WTC11 (cell line): ENCODE measurements at regions not wholly inside any gene's neighbourhood (a gene's known extent, or its start where the extent isn't known, plus 50 kb on each side); places are given as distances from the start of the nearest gene placed in this dataset.

ENCODE experiments used
- ATAC-seq: fragments of 200-7000 bp; cut with Tn5 transposase; 2 replicates; pipeline ENCODE4 v1.10.0; 2021; ENCODE audit warnings: mild to moderate bottlenecking, moderate library complexity
- CTCF ChIA-PET: fragments of 300-600 bp; sonication (Branson Sonifier 250); formaldehyde crosslinking; loops from one replicate; lab custom pipeline; 2021; ENCODE audit warnings: antibody characterized with exemption; lab: Charles Lee
- POLR2A ChIA-PET: fragments of 350-600 bp; sonication (Branson Sonifier 250); formaldehyde crosslinking; loops from one replicate; lab custom pipeline; 2021; ENCODE audit warnings: antibody characterized with exemption; lab: Charles Lee
- DNase-seq: peaks from one replicate; pipeline ENCODE4 v3.0.0; 2021; ENCODE audit warnings: low spot score
- H3K27ac Mint-ChIP-seq: 2 replicates; pipeline ENCODE4 v1.8.0; 2021; ENCODE audit warnings: mixed read lengths
- H3K27me3 Mint-ChIP-seq: 2 replicates; pipeline ENCODE4 v1.8.0; 2021; ENCODE audit warnings: low read depth, mild to moderate bottlenecking, moderate library complexity, mixed read lengths
- H3K36me3 Mint-ChIP-seq: 2 replicates; pipeline ENCODE4 v1.8.0; 2021; ENCODE audit warnings: mixed read lengths
- H3K4me1 Mint-ChIP-seq: 2 replicates; pipeline ENCODE4 v1.8.0; 2022; ENCODE audit warnings: mixed read lengths
- H3K4me3 Mint-ChIP-seq: 2 replicates; pipeline ENCODE4 v1.8.0; 2021; ENCODE audit warnings: mild to moderate bottlenecking, moderate library complexity, mixed read lengths
- H3K9me3 Mint-ChIP-seq: 2 replicates; pipeline ENCODE4 v1.8.0; 2021; ENCODE audit warnings: mixed read lengths
- AFF4 ChIP-seq: sonication (generic); formaldehyde crosslinking; IDR thresholded peaks from 2 replicates; pipeline ENCODE4 v1.8.1; 2023; ENCODE audit warnings: mild to moderate bottlenecking, missing genetic modification reagents, borderline replicate concordance
- CREB1 ChIP-seq: sonication (generic); formaldehyde crosslinking; IDR thresholded peaks from 2 replicates; pipeline ENCODE4 v1.8.0; 2023; ENCODE audit warnings: mild to moderate bottlenecking, missing genetic modification reagents
- CREM ChIP-seq: sonication (generic); formaldehyde crosslinking; IDR thresholded peaks from 2 replicates; pipeline ENCODE4 v1.8.1; 2022; ENCODE audit warnings: mild to moderate bottlenecking, missing genetic modification reagents, moderate library complexity
- ETV6 ChIP-seq: sonication (generic); formaldehyde crosslinking; IDR thresholded peaks from 2 replicates; pipeline ENCODE4 v1.8.1; 2022; ENCODE audit warnings: mild to moderate bottlenecking, missing genetic modification reagents
- FOXP4 ChIP-seq: sonication (generic); formaldehyde crosslinking; IDR thresholded peaks from 2 replicates; pipeline ENCODE4 v1.8.0; 2022; ENCODE audit warnings: mild to moderate bottlenecking, missing genetic modification reagents
- GABPB1 ChIP-seq: sonication (generic); formaldehyde crosslinking; IDR thresholded peaks from 2 replicates; pipeline ENCODE4 v1.8.1; 2023; ENCODE audit warnings: mild to moderate bottlenecking, missing genetic modification reagents
- GRHL2 ChIP-seq: fragments of 250-450 bp; sonication (Bioruptor Pico); IDR thresholded peaks from 2 replicates; pipeline ENCODE4 v1.8.0; 2022; ENCODE audit warnings: mild to moderate bottlenecking, moderate library complexity; ENCODE audit not compliant: insufficient replicate concordance, severe bottlenecking
- IRF2 ChIP-seq: sonication (generic); formaldehyde crosslinking; IDR thresholded peaks from 2 replicates; pipeline ENCODE4 v1.8.0; 2022; ENCODE audit warnings: low read depth, missing genetic modification reagents, borderline replicate concordance
- JUN ChIP-seq: sonication (generic); formaldehyde crosslinking; IDR thresholded peaks from 2 replicates; pipeline ENCODE4 v1.8.0; 2023; ENCODE audit warnings: mild to moderate bottlenecking, missing genetic modification reagents
- NFE2L1 ChIP-seq: sonication (generic); formaldehyde crosslinking; IDR thresholded peaks from 2 replicates; pipeline ENCODE4 v1.8.1; 2023; ENCODE audit warnings: missing genetic modification reagents
- NR2C2 ChIP-seq: sonication (generic); formaldehyde crosslinking; IDR thresholded peaks from 2 replicates; pipeline ENCODE4 v1.8.0; 2022; ENCODE audit warnings: mild to moderate bottlenecking, missing genetic modification reagents
- PRRX2 ChIP-seq: fragments of 250-450 bp; sonication (Bioruptor Pico); IDR thresholded peaks from 2 replicates; pipeline ENCODE4 v1.8.0; 2021; ENCODE audit warnings: mild to moderate bottlenecking
- SOX15 ChIP-seq: fragments of 250-450 bp; sonication (Bioruptor Pico); IDR thresholded peaks from 2 replicates; pipeline ENCODE4 v1.9.0; 2021; ENCODE audit warnings: mild to moderate bottlenecking
- STAT6 ChIP-seq: sonication (generic); formaldehyde crosslinking; conservative IDR thresholded peaks from 2 replicates; pipeline ENCODE4 v1.8.1; 2023; ENCODE audit warnings: mild to moderate bottlenecking, low read depth, missing genetic modification reagents, moderate library complexity
- USF1 ChIP-seq: sonication (generic); formaldehyde crosslinking; IDR thresholded peaks from 2 replicates; pipeline ENCODE4 v1.8.0; 2022; ENCODE audit warnings: mild to moderate bottlenecking, missing genetic modification reagents
- USF2 ChIP-seq: sonication (generic); formaldehyde crosslinking; IDR thresholded peaks from 2 replicates; pipeline ENCODE4 v1.8.1; 2023; ENCODE audit warnings: mild to moderate bottlenecking, missing genetic modification reagents, moderate library complexity
- ZNF138 ChIP-seq: sonication (generic); formaldehyde crosslinking; conservative IDR thresholded peaks from 2 replicates; pipeline ENCODE4 v1.8.1; 2022; ENCODE audit warnings: mild to moderate bottlenecking, moderate library complexity, missing genetic modification reagents
- ZNF396 ChIP-seq: fragments of 250-450 bp; sonication (Bioruptor Pico); IDR thresholded peaks from 2 replicates; pipeline ENCODE4 v1.8.0; 2021; ENCODE audit warnings: mild to moderate bottlenecking, moderate library complexity, borderline replicate concordance
- ZNF532 ChIP-seq: fragments of 250-450 bp; sonication (Bioruptor Pico); IDR thresholded peaks from 2 replicates; pipeline ENCODE4 v1.9.0; 2021; ENCODE audit warnings: mild to moderate bottlenecking, borderline replicate concordance

- no peak overlapping the region for H3K27ac Mint-ChIP-seq
- DNase-seq = no peak
- ATAC-seq = no peak
- peaks cover 14% of the 10 kb centered on the region for H3K4me1 Mint-ChIP-seq
- no peaks in the 10 kb centered on the region for H3K36me3 Mint-ChIP-seq
- no peaks in the 10 kb centered on the region for H3K27me3 Mint-ChIP-seq
- POLR2A ChIA-PET = no interaction called here
- TF ChIP-seq ETV6 (CRISPR knock-in tag) = no peak
- no peak for TF ChIP-seq ZNF138 (CRISPR knock-in tag)
- no peak for TF ChIP-seq GRHL2
- TF ChIP-seq USF2 = no peak
- no peak for TF ChIP-seq GABPB1
- TF ChIP-seq ZNF532 (CRISPR knock-in tag) = no peak
- TF ChIP-seq NR2C2 (CRISPR knock-in tag) = no peak
- no peak for TF ChIP-seq USF1 (CRISPR knock-in tag)
- TF ChIP-seq IRF2 (CRISPR knock-in tag) = no peak
- no peak for TF ChIP-seq JUN
- TF ChIP-seq, all 79 proteins: peak for 0
- Mint-ChIP-seq H3K9me3 (peaks cover 15% of the 10 kb centered on the region), H3K4me3 (no peak overlapping the region)
- CTCF ChIA-PET = no interaction called here
These were observed 165.2 kb downstream of the ZPLD1 start for GRCh38 chr3:102599819-102600576.

GRCh38 chr3:102605153-102605552 is 170.3 kb downstream of the ZPLD1 start:
- Mint-ChIP-seq H3K9me3 (peaks cover 4% of the 10 kb centered on the region), H3K27ac (no peak overlapping the region), H3K4me1 (peaks cover 7% of the 10 kb centered on the region; the same call in 1 of the 2 replicates), H3K27me3 (no peaks in the 10 kb centered on the region), H3K36me3 (peaks cover 2% of the 10 kb centered on the region; the same call in 1 of the 2 replicates), H3K4me3 (no peak overlapping the region)
- ChIA-PET POLR2A (no interaction called here), CTCF (no interaction called here)
- no peak for ATAC-seq
- no peak for DNase-seq
- TF ChIP-seq CREM (CRISPR knock-in tag) = no peak
- no peak for TF ChIP-seq AFF4 (CRISPR knock-in tag)
- TF ChIP-seq PRRX2 (CRISPR knock-in tag) = no peak
- TF ChIP-seq NR2C2 (CRISPR knock-in tag) = no peak
- TF ChIP-seq STAT6 (CRISPR knock-in tag) = no peak
- TF ChIP-seq FOXP4 = no peak
- TF ChIP-seq SOX15 = no peak
- no peak for TF ChIP-seq CREB1 (CRISPR knock-in tag)
- TF ChIP-seq ZNF396 (CRISPR knock-in tag) = no peak
- no peak for TF ChIP-seq USF2
- TF ChIP-seq NFE2L1 (CRISPR knock-in tag) = no peak
